Gastroesophageal sphincter (tissue), 3 donors: ENCODE measurements at regions not wholly inside any gene's neighbourhood (a gene's known extent, or its start where the extent isn't known, plus 50 kb on each side); places are given as distances from the start of the nearest gene placed in this dataset.

Source experiments
- CTCF ChIP-seq, 4 experiments: fragments of 200-600 bp in 2 of 4; fragments of 450-650 bp in 2 of 4; sonication (generic) in 1 of 4; IDR thresholded peaks; one replicate each; pipeline ENCODE4 v1.5.1; 2017 to 2019; ENCODE audit warnings: antibody characterized with exemption in 4 of 4, mild to moderate bottlenecking in 2 of 4, moderate library complexity in 2 of 4
- EP300 ChIP-seq: sonication (generic); formaldehyde crosslinking; IDR thresholded peaks from one replicate; pipeline ENCODE4 v1.6.1; 2017; ENCODE audit warnings: antibody characterized with exemption, mild to moderate bottlenecking
- POLR2A ChIP-seq, 2 donors: fragments of 450-650 bp; IDR thresholded peaks; one replicate each; pipeline ENCODE4 v1.6.1; 2017; ENCODE audit warnings: antibody characterized with exemption in 2 of 2, mild to moderate bottlenecking in 2 of 2, moderate library complexity in 1 of 2
- POLR2AphosphoS5 ChIP-seq: sonication (generic); formaldehyde crosslinking; IDR thresholded peaks from one replicate; pipeline ENCODE4 v1.6.1; 2017; ENCODE audit warnings: antibody characterized with exemption

DNA sequence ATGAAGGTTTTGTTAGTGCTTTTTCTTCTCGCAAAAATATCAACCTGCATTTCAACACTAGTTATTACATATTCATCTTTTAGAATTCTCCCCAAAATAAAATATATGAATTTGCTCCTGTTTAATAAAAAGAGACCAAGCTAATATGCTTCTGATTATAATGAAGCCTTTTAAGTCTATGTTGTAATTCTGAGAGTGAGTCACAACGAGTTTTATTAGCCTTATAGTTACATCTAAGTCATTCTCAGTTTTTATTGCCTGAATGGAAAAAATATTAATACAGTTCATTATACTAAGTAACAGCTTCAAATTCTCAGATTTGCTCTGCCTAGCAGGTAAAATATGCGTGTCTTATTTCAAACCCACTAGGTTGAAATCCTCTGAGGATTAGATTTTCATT is 152.4 kb upstream of the CELF2 start:
- no peak for TF ChIP-seq POLR2AphosphoS5
- TF ChIP-seq CTCF (IDR thresholded peaks at IDR 0.05): no peak
- no peak for TF ChIP-seq POLR2A (IDR thresholded peaks at IDR 0.05)
- no peak for TF ChIP-seq EP300
